GM18861 (cell line): ENCODE measurements at regions not wholly inside any gene's neighbourhood (a gene's known extent, or its start where the extent isn't known, plus 50 kb on each side); places are given as distances from the start of the nearest gene placed in this dataset.
"Not testable (repeated sequence)": the region's sequence is repeated elsewhere in the genome, so short reads cannot be mapped to it uniquely, and the experiment has no call there.

Source experiments
- ATAC-seq: cut with Tn5 transposase; IDR thresholded peaks from one replicate; pipeline ENCODE4 v1.9.1; 2021; ENCODE audit not compliant: unreplicated experiment

GRCh38 chr6:12608016-12608860 is 108.3 kb upstream of the PHACTR1 start:
- ATAC-seq: peak; percentile 67

DNA sequence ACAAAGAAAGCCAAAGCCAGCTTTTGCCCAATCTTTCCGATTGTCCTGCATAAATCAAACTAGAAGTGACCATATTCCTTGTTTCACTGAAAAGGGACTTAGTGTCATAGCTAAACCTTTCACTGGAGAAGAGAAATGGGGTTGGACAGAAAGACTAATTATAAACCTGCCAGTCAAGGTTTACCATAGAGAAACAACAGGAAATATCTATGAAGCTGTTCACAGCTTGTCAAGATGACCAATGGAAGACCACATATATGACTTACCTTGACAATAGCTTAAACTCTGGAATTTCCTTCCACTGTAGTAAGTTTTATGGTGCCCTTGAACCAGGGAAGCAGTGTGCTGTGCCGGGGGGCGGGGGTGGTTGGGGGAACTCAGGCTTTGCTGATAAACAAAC is 107.7 kb upstream of the PHACTR1 start:
- peak; percentile 20 for ATAC-seq

- no peak for ATAC-seq
These were observed 106.8 kb upstream of the PHACTR1 start for GRCh38 chr6:12609751-12610150.

GRCh38 chr6:12610862-12611261 is 105.7 kb upstream of the PHACTR1 start:
- no peak for ATAC-seq

- ATAC-seq: no peak
These were observed 102.8 kb upstream of the PHACTR1 start for GRCh38 chr6:12613811-12614210.

- no peak for ATAC-seq
These were observed 102.1 kb upstream of the PHACTR1 start for GRCh38 chr6:12614456-12614855.

- no peak for ATAC-seq
These were observed 98.3 kb upstream of the PHACTR1 start for GRCh38 chr6:12618296-12618695.

- no peak for ATAC-seq
These were observed 94.8 kb upstream of the PHACTR1 start for GRCh38 chr6:12621754-12622153.

DNA sequence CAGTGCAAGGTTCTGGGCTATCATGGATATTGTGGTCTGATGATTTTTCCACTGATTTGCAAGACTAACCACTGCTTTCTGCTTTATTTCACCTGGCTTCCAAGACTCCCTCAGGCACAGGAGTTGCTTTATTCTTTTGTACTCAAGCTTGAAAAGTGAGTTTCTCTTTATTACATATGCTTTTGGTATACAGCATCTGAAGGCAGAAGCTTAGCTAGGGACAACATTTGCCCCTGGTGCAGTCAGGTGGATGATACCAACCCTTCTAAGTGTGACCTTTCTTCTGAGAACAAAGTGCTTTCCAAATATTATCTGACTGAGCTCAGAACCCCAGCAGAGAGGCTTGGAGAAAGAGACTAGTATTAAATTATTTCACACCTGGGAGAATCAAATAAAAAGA is 94.0 kb upstream of the PHACTR1 start:
- ATAC-seq: no peak

DNA sequence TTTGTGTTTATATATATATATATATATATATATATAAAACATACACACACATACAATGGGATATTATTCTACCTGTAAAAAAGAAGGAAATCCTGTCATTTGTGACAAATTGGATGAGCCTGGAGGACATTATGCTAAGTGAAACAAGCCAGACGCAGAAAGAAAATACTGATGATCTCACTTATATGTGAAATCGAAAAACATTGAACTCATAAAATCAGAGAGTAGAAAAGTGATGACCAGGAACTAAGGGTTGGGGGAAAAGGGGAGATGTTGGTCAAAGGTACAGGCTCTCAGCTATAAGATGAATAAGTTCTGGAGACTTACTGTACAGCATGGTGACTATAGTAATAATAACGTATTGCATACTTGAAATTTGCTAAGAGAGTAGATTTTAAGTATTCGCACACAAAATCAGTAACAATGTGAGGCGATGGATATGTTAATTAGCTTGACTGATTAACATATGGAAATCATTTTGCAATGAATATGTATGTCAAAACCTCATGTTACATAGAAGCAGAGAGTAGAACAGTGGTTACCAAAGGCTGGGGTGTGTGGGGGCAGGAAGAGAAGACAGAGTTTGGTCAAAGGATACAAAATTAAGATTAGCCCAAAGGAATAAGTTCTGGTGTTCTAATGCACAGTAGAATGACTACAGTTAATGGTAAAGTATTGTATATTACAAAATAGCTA is 92.3 kb upstream of the PHACTR1 start:
- no peak for ATAC-seq

DNA sequence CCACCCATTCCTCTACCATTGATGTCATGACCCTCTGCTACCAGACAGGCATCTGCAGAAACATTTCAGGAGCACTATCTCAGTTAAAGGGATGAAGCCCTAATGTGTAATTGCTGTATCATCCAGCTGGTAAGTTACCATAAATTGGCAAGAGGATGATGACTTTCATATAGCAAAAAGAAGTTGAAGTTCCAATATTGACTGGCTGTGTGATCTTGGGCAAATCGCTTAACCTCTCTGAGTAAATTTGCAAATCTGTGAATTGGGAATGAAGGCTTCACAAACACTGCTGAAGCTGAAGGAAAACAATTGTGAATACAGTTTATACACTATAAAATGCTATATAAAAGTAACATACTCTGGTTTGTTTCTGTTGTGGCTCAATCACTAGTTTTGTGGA is 89.5 kb upstream of the PHACTR1 start:
- ATAC-seq: no peak

GRCh38 chr6:12628327-12628726 is 88.2 kb upstream of the PHACTR1 start:
- no peak for ATAC-seq

DNA sequence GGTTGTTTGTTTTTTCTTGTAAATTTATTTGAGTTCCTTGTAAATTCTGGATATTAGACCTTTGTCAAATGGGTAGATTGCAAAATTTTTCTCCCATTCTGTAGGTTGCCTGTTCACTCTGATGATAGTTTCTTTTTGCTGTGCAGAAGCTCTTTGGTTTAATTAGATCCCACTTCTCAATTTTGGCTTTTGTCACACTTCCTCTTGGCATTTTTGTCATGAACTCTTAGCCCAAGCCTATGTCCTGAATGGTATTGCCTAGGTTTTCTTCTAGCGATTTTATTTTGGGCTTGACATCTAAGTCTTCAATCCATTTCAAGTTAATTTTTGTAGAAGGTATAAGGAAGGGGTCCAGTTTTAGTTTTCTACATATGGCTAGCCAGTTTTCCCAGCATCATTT is 82.8 kb upstream of the PHACTR1 start:
- not testable (repeated sequence) for ATAC-seq

GRCh38 chr6:12635375-12635774 is 81.2 kb upstream of the PHACTR1 start:
- no peak for ATAC-seq

DNA sequence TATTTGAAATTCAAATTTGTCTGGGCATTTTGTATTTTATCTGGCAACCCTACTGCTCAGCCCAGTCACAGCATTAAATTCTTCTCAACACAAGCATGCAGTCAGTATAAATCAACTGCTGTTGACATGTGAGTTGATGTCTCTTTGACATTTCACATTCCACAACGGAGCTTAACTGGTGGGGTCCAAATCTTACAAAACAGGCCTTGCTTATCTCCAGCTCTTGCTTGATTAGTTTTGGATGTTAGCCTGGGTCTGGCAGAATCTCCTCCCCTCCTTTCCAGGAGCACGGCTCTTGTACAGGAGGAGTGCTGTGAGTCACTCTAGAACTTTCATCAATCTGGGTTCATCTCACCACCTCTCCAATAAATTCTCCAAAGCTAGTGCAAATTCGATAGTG is 80.8 kb upstream of the PHACTR1 start:
- ATAC-seq: no peak

DNA sequence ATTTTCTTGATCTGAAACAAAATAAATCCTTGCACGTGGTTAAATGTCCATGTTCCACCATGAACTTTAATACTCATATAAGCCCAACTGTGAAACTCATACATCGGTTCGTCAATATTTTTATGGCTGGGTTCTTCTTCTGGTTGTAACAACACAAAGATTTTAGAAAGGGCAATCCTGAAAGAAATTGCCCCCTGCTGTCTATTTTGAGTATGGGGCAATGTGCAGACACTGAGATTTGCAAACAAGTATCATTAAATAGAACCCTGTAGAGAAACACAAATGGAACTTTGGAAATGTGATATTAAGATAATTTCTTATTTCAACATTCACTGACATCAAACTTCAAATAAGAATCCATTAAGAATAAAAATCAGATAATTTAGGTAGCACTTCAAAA is 80.2 kb upstream of the PHACTR1 start:
- ATAC-seq: no peak

GRCh38 chr6:12637960-12638641 is 78.5 kb upstream of the PHACTR1 start:
- ATAC-seq: peak; percentile 90

DNA sequence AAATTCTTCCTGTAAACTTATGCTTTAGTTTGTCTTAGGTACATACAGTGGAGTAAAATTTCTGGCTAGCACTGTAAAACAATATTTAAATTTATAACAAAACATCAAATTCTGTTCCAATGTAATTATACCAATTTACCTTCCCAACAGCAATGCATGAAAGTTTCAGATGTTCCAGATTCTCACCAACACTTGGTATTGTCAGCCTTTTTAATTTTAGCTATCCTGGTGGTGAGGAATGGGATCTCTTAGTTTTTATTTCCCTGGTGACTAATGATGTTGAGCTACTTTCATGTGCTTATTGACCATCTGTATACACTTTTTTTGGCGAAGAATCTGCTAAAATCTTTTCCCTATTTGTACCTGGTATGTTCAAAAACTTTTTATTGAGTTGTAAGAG is 76.1 kb upstream of the PHACTR1 start:
- ATAC-seq: no peak

- not testable (repeated sequence) for ATAC-seq
These were observed 74.8 kb upstream of the PHACTR1 start for GRCh38 chr6:12641785-12642184.

DNA sequence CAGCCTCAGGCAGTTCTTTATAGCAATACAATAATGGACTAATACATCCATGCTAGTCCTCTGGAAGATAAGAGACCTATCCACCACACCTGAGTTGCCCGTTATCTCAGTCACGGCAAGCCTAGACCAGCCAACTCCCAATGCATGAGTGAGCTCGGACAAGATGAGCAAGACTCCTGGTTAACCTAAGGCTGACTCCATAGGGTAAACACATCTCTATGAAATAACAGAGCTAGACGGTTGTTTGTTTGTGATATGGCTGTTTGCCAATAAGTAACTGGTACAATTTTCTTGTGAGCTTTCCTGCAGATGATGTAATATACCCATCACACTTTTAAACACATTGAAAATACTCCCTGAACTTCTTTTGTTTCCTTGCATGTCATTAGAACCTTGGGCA is 70.6 kb upstream of the PHACTR1 start:
- no peak for ATAC-seq

- ATAC-seq: no peak
These were observed 68.4 kb upstream of the PHACTR1 start for GRCh38 chr6:12648171-12648570.

DNA sequence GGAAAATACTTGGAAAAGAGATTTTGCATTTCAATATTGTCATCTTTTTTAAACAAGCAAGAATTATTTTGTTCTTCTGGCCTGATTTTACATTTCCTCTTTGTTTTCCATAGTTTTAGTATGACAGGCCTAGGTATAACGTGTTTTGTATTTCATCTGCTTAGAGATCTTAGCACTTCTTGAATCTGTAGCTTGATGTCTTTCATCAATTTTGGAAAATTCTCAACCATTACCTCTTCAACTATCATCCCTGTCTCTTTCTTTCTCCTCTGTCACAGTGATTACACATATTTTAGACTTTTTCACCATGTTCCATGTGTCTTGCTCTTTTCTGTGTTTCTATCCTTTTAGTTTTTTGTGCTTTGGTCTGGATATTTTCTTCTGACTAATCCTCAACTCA is 67.2 kb upstream of the PHACTR1 start:
- no peak for ATAC-seq
